Endothelial cell (in vitro differentiated cells): ENCODE measurements at regions not wholly inside any gene's neighbourhood (a gene's known extent, or its start where the extent isn't known, plus 50 kb on each side); places are given as distances from the start of the nearest gene placed in this dataset.
"Not testable (repeated sequence)": the region's sequence is repeated elsewhere in the genome, so short reads cannot be mapped to it uniquely, and the experiment has no call there.

Experiments
- DNase-seq: peaks from one replicate; pipeline ENCODE4 v3.0.0; 2021; ENCODE audit warnings: low spot score
- H3K27ac Mint-ChIP-seq: one replicate; pipeline ENCODE4 v1.8.0; 2021; ENCODE audit warnings: mixed read lengths, inconsistent platforms; ENCODE audit not compliant: unreplicated experiment
- H3K27me3 Mint-ChIP-seq: one replicate; pipeline ENCODE4 v1.8.0; 2021; ENCODE audit warnings: mild to moderate bottlenecking, moderate library complexity, mixed read lengths, inconsistent platforms; ENCODE audit not compliant: unreplicated experiment
- H3K36me3 Mint-ChIP-seq: one replicate; pipeline ENCODE4 v1.8.0; 2021; ENCODE audit warnings: mild to moderate bottlenecking, low read depth, mixed read lengths, inconsistent platforms; ENCODE audit not compliant: unreplicated experiment
- H3K4me1 Mint-ChIP-seq: one replicate; pipeline ENCODE4 v1.8.0; 2021; ENCODE audit warnings: mild to moderate bottlenecking, mixed read lengths, inconsistent platforms; ENCODE audit not compliant: unreplicated experiment
- H3K4me3 Mint-ChIP-seq: one replicate; pipeline ENCODE4 v1.8.0; 2021; ENCODE audit warnings: mild to moderate bottlenecking, mixed read lengths, inconsistent platforms; ENCODE audit not compliant: unreplicated experiment
- H3K9me3 Mint-ChIP-seq: one replicate; pipeline ENCODE4 v1.8.0; 2021; ENCODE audit warnings: mixed read lengths, inconsistent platforms; ENCODE audit not compliant: unreplicated experiment
- CTCF ChIP-seq: fragments of 200-600 bp; sonication (generic); IDR thresholded peaks from one replicate; pipeline ENCODE4 v1.5.0; 2021; ENCODE audit warnings: antibody characterized with exemption; ENCODE audit not compliant: unreplicated experiment

GRCh38 chr7:96800824-96801223 lies 91.2 kb upstream of the SEM1 start:
- Mint-ChIP-seq H3K9me3 (no peaks in the 10 kb centered on the region), H3K4me1 (no peaks in the 10 kb centered on the region), H3K4me3 (no peak overlapping the region), H3K27me3 (no peaks in the 10 kb centered on the region), H3K27ac (no peak overlapping the region), H3K36me3 (no peaks in the 10 kb centered on the region)
- DNase-seq, result no peak
- no peak for TF ChIP-seq CTCF

- H3K27ac Mint-ChIP-seq, result no peak overlapping the region
- H3K4me1 Mint-ChIP-seq, result no peaks in the 10 kb centered on the region
- no peak for TF ChIP-seq CTCF
- no peaks in the 10 kb centered on the region for H3K36me3 Mint-ChIP-seq
- H3K9me3 Mint-ChIP-seq, result no peaks in the 10 kb centered on the region
- no peak for DNase-seq
- no peak overlapping the region for H3K4me3 Mint-ChIP-seq
- H3K27me3 Mint-ChIP-seq, result peaks cover under 1% of the 10 kb centered on the region
Observed at GRCh38 chr7:96819111-96819700, 109.6 kb upstream of the SEM1 start.

GRCh38 chr7:96821131-96821530 lies 111.5 kb upstream of the SEM1 start:
- H3K9me3 Mint-ChIP-seq, H3K36me3 Mint-ChIP-seq, H3K4me3 Mint-ChIP-seq, H3K27ac Mint-ChIP-seq, H3K4me1 Mint-ChIP-seq, DNase-seq, H3K27me3 Mint-ChIP-seq: not testable (repeated sequence)

- H3K4me1 Mint-ChIP-seq, result no peaks in the 10 kb centered on the region
- TF ChIP-seq CTCF, result no peak
- no peaks in the 10 kb centered on the region for H3K36me3 Mint-ChIP-seq
- H3K9me3 Mint-ChIP-seq, result no peaks in the 10 kb centered on the region
- no peak for DNase-seq
- H3K27me3 Mint-ChIP-seq, result no peaks in the 10 kb centered on the region
- H3K27ac Mint-ChIP-seq, result no peak overlapping the region
- H3K4me3 Mint-ChIP-seq, result no peak overlapping the region
Observed at GRCh38 chr7:96822824-96823223, 113.2 kb upstream of the SEM1 start.

GRCh38 chr7:96823274-96823673 lies 113.6 kb upstream of the SEM1 start:
- Mint-ChIP-seq H3K27me3 (no peaks in the 10 kb centered on the region), H3K4me1 (no peaks in the 10 kb centered on the region), H3K9me3 (no peaks in the 10 kb centered on the region), H3K36me3 (no peaks in the 10 kb centered on the region), H3K4me3 (no peak overlapping the region), H3K27ac (no peak overlapping the region)
- no peak for DNase-seq
- TF ChIP-seq CTCF, result no peak
